ENCODE measurements at regions not wholly inside any gene's neighbourhood (a gene's known extent, or its start where the extent isn't known, plus 50 kb on each side); places are given as distances from the start of the nearest gene placed in this dataset.

- ATAC-seq (no peak), DNase-seq (no peak)
- Histone ChIP-seq H3K4me3 (no peak overlapping the region), H3K36me3 (no peaks in the 10 kb centered on the region), H3K9me3 (no peaks in the 10 kb centered on the region), H3K27ac (no peak overlapping the region), H3K27me3 (no peaks in the 10 kb centered on the region), H3K4me1 (no peaks in the 10 kb centered on the region)
- intact Hi-C loops (cut with DNase I) = no loop called here
- TF ChIP-seq CTCF (IDR thresholded peaks at IDR 0.05) (no peak), POLR2A (IDR thresholded peaks at IDR 0.05) (no peak)
- WGBS (ENCODE audit: insufficient coverage, low coverage, low lambda C conversion rate, missing lambda C conversion rate) = 21% methylated on average over 1 of the region's 1 CpG
Observed at GRCh38 chr2:198424112-198424511, 619.7 kb downstream of the PLCL1 start.

DNA sequence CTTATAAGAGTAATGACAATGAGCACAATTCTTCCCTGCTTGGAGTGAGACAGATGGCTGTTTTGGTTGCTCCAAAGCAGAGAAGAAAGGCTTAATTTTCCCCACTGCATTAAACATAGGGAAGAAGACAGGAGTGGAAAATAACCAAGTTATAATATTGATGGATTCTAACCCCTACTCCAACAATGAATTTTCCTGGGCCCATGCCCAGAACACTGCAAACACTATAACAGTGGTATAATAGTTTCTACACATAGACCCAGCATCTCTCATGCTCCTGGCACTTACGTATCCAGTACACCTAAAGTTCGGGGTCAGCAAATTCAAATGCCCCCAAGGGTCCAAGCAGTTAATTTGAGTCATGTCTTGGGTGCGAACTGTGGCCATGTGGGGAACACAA is 613.4 kb downstream of the PLCL1 start:
- no peaks in the 10 kb centered on the region for H3K9me3 ChIP-seq
- no peak overlapping the region for H3K27ac ChIP-seq
- WGBS (ENCODE audit: insufficient coverage, low coverage, low lambda C conversion rate, missing lambda C conversion rate) = 67% methylated on average over 2 of the region's 3 CpGs
- H3K4me3 ChIP-seq = no peak overlapping the region
- H3K36me3 ChIP-seq = no peaks in the 10 kb centered on the region
- TF ChIP-seq POLR2A (IDR thresholded peaks at IDR 0.05) (no peak), CTCF (IDR thresholded peaks at IDR 0.05) (no peak)
- intact Hi-C loops (cut with DNase I) = no loop called here
- no peaks in the 10 kb centered on the region for H3K4me1 ChIP-seq
- DNase-seq (no peak), ATAC-seq (no peak)
- no peaks in the 10 kb centered on the region for H3K27me3 ChIP-seq

DNA sequence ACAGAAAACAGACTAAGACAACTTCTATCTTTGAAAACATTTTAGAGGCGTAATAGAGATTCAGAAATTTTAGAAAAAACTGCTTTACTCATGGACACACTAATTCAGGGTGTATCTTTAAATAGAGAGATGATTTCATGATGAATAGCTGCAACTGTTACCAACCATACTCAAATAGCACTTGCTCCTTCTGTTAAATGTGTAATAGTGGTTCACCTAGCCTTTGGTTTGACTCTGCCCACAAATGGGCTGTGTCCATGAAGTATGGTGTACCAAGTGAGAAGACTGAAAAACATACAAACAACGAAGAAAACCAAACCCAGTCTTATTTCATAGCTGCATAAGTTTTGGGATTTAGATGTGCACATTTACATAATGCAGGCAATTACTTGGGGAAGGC is 610.6 kb downstream of the PLCL1 start:
- no peak for TF ChIP-seq POLR2A (IDR thresholded peaks at IDR 0.05)
- no peak for TF ChIP-seq CTCF (IDR thresholded peaks at IDR 0.05)
- ATAC-seq = no peak
- Histone ChIP-seq H3K27ac (no peak overlapping the region), H3K9me3 (no peaks in the 10 kb centered on the region), H3K36me3 (no peaks in the 10 kb centered on the region), H3K27me3 (no peaks in the 10 kb centered on the region), H3K4me3 (no peak overlapping the region), H3K4me1 (no peaks in the 10 kb centered on the region)
- 43% methylated on average over 2 of the region's 2 CpGs for WGBS (ENCODE audit: insufficient coverage, low coverage, low lambda C conversion rate, missing lambda C conversion rate)
- intact Hi-C loops (cut with DNase I) = no loop called here
- no peak for DNase-seq

GRCh38 chr2:198411936-198412335 is 607.5 kb downstream of the PLCL1 start:
- H3K36me3 ChIP-seq = no peaks in the 10 kb centered on the region
- 61% methylated on average over 2 of the region's 2 CpGs for WGBS (ENCODE audit: insufficient coverage, low coverage, low lambda C conversion rate, missing lambda C conversion rate)
- no peak for DNase-seq
- intact Hi-C loops (cut with DNase I) = no loop called here
- no peak overlapping the region for H3K4me3 ChIP-seq
- no peaks in the 10 kb centered on the region for H3K4me1 ChIP-seq
- no peaks in the 10 kb centered on the region for H3K27me3 ChIP-seq
- H3K9me3 ChIP-seq = no peaks in the 10 kb centered on the region
- H3K27ac ChIP-seq = no peak overlapping the region
- TF ChIP-seq CTCF (IDR thresholded peaks at IDR 0.05) = no peak
- no peak for TF ChIP-seq POLR2A (IDR thresholded peaks at IDR 0.05)
- no peak for ATAC-seq

DNA sequence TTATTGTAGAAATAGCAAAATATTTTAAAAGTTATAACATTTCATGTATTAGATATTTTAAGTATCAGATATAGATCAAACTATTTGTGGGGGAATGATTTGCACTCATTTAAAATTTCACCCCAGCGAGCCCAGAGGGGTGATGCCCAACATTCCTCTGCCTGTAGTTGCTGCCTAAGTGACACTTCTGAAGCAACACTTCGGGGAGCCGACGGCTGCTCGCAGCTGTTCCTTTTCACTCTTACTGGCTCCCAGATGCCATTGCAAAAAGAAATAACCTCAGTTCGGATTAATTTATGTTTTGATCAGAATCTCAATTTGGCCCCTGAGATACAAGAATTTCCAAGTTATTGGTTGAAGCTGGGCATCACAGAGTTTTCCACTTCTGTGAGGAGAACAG is 603.8 kb downstream of the PLCL1 start:
- H3K27me3 ChIP-seq = no peaks in the 10 kb centered on the region
- H3K27ac ChIP-seq = no peak overlapping the region
- WGBS (ENCODE audit: insufficient coverage, low coverage, low lambda C conversion rate, missing lambda C conversion rate) = 46% methylated on average over 6 of the region's 6 CpGs
- no peaks in the 10 kb centered on the region for H3K36me3 ChIP-seq
- intact Hi-C loops (cut with DNase I) = no loop called here
- no peaks in the 10 kb centered on the region for H3K9me3 ChIP-seq
- no peaks in the 10 kb centered on the region for H3K4me1 ChIP-seq
- TF ChIP-seq CTCF (IDR thresholded peaks at IDR 0.05) = no peak
- TF ChIP-seq POLR2A (IDR thresholded peaks at IDR 0.05) = no peak
- H3K4me3 ChIP-seq = no peak overlapping the region
- ATAC-seq (no peak), DNase-seq (no peak)
